ENCODE measurements at regions not wholly inside any gene's neighbourhood (a gene's known extent, or its start where the extent isn't known, plus 50 kb on each side); places are given as distances from the start of the nearest gene placed in this dataset.

DNA sequence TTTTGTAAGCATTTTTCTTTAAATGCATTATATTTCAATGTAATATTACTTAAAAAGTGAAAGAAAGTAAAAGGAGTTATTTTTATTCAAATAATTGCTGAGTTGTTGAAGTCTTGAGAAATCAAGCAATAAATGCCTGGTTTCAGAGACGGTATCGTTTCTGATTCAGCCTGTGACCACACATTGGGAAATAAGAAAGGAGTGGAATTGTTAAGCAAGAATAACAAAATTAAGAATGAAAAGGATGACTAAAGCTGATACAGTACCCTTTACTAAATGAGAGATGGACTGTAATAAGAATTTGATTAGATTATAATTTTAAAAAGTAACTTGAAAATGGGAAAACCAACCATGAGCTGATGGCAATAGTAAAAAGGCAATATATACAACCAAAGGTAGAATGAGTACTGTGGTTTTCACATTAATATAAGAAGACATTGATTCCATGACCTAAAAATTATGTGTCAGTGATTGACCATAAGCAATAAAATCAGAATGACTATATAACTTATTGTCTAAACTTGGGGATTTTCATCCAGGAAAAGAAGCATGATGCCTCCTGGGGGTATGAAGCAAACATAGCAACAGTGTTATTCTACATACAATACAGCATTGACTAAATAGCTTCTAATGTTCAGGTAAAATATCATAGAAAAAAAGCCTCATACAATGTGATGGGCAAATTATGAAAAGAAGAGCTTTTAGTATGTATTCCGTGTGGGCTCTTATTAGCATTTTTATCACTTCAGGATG lies 101.9 kb upstream of the PRDM9 start:
- TF ChIP-seq SUZ12 (IDR thresholded peaks at IDR 0.05) (no peak), TARDBP (IDR thresholded peaks at IDR 0.05) (no peak), SP1 (IDR thresholded peaks at IDR 0.05) (no peak), ELF4 (IDR thresholded peaks at IDR 0.05) (no peak), FOXM1 (IDR thresholded peaks at IDR 0.05; ENCODE audit: borderline replicate concordance) (no peak), L3MBTL2 (conservative IDR thresholded peaks at IDR 0.05) (no peak), ZNF384 (IDR thresholded peaks at IDR 0.05) (no peak), NFRKB (IDR thresholded peaks at IDR 0.05) (no peak), FOXK2 (IDR thresholded peaks at IDR 0.05) (no peak), BHLHE40 (IDR thresholded peaks at IDR 0.05; ENCODE audit: borderline replicate concordance) (no peak), FOXA1 (IDR thresholded peaks at IDR 0.05) (no peak)

Data from HEK293T (cell line).